ENCODE measurements at regions not wholly inside any gene's neighbourhood (a gene's known extent, or its start where the extent isn't known, plus 50 kb on each side); places are given as distances from the start of the nearest gene placed in this dataset.
"Not testable (repeated sequence)": the region's sequence is repeated elsewhere in the genome, so short reads cannot be mapped to it uniquely, and the experiment has no call there.

- no peak for DNase-seq (ENCODE audit: low spot score)
These were observed 1130.1 kb upstream of the CELF4 start for GRCh38 chr18:38695559-38696280.

- no peak for DNase-seq (ENCODE audit: low spot score)
These were observed 1127.5 kb upstream of the CELF4 start for GRCh38 chr18:38693104-38693503.

GRCh38 chr18:38690626-38691025, 1125.0 kb upstream of the CELF4 start:
- DNase-seq (ENCODE audit: low spot score): no peak

DNA sequence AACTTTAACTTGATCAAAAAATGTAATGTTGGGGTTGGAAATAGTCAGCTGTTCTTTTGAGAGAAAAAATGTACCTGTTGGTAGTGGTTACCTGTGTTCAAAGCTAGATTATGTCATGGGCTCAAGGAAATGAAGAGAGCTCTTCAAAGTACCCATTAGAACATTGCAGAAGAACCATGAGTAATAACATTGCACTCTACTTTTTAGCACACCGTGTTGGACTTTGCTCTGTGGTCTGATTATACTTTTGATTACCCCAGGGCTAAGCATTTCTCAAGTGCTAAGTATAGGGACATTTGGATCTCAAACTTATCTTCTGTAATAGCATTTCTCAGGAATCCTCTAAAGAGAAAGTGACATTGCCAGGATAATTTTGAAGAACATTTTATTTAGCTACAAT, 1122.8 kb upstream of the CELF4 start:
- no peak for DNase-seq (ENCODE audit: low spot score)

GRCh38 chr18:38670486-38670885, 1104.9 kb upstream of the CELF4 start:
- DNase-seq (ENCODE audit: low spot score): no peak

DNA sequence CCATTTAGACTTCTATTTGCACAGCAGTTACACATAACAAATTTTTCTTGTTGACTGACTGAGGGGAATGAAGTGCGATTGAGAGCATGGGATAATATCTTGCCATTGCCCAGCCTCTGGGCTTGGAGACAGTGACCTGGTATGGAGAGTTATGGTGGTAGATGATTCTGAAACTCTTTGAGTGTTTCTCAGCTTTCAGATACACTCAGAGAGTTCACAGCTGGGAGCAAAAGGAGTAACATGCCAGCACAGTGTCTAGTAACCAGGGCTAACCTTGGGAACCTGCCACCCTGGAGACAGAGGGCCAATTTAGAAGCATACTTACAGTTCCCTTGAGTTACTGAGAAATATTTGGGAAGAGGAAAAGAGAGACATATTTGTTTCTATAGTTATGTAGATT, 1099.3 kb upstream of the CELF4 start:
- DNase-seq (ENCODE audit: low spot score): no peak

- DNase-seq (ENCODE audit: low spot score): no peak
These were observed 1098.1 kb upstream of the CELF4 start for GRCh38 chr18:38663682-38664081.

GRCh38 chr18:38663270-38663669, 1097.7 kb upstream of the CELF4 start:
- DNase-seq (ENCODE audit: low spot score): no peak

GRCh38 chr18:38654946-38655345, 1089.3 kb upstream of the CELF4 start:
- DNase-seq (ENCODE audit: low spot score): peak; percentile 43

DNA sequence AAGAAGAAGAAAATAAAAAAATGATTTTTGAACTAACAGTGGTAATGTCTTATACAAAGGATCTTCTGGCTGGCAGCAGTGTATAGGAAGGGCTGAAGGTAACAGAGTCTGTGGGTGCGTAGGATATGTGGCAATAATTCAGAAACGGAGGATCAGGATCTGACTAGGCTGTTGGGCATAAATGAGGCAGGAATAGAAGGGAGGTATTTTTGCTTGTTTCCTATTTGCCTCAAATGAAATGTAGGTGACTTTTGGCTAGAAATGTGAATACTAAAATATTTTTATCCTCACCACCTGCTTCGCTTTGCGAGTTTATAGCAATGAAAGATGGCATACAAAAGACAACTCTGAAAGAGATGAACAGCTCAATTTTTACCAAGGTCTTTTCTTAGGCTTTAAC, 1086.1 kb upstream of the CELF4 start:
- no peak for DNase-seq (ENCODE audit: low spot score)

DNA sequence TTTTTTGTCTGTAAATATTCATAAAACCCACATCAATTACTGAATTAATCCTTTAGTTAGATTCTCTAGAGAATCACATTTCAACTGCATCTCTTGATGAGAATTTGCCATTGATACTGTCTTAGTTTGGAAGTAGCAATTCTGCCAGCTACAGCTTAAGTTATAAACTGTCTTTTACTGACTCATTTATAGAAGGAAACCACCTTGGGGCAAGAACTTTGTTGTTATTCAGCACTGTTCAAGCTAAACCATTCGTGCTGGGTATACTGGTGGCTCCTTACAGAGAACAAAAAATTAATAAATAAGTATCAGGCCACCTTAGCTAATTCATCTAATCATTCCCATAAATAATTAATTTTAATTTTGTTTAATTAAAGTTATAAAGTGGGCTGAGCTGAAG, 1082.6 kb upstream of the CELF4 start:
- no peak for DNase-seq (ENCODE audit: low spot score)

DNA sequence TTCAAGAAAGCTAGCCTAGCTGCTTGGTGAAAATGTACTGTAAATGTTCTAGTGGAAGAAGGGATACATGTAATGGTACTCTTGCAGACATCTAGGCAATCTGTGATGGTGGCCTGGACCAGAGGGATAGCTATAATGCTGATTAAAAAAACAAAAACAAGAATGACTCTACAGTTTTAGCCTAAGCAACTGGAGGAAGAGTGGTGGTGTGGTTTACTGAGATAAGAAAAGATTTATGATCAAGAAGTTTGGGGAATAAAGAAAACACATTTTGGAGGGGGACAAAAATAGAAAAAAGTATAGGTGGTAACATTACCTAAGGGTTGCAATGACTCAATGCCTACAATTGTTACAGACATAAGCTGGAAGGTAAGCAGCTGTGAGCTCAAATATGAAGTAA, 1080.7 kb upstream of the CELF4 start:
- no peak for DNase-seq (ENCODE audit: low spot score)

DNA sequence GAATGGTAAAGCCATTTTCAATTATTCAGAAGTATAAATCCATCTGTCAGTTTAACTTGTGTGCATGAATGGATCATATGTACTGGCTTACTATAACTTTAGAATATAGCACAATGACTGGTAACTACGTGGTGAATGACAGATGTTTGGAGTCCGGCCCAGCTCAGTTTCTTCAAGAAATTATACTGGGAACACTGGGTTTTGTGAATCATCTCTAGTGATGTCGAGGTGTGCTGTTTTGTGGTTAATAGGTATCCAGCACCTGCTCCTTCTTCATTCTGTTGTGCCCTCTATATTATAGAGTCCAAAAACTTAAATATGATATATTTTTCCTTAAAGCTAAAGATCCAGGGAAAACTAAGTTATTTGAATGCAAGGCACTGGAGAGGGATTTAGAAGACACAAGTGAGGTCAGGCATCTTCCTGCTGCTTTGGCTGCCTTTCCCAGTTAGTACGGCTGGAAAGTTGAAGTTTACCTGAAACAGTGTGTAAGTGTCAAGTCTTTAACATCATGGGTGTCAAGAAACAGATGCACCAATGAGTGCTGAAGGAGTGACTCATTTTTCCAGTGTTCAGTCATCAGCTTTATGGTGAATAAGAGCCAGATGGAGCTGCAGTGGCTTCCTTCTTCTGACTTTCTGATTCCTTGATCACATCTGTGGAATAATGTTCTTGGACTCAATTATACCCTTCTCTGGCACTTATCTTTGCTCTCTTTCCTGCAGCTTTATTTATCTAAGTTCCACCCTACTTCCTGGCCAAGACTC, 1079.5 kb upstream of the CELF4 start:
- DNase-seq (ENCODE audit: low spot score): no peak

DNA sequence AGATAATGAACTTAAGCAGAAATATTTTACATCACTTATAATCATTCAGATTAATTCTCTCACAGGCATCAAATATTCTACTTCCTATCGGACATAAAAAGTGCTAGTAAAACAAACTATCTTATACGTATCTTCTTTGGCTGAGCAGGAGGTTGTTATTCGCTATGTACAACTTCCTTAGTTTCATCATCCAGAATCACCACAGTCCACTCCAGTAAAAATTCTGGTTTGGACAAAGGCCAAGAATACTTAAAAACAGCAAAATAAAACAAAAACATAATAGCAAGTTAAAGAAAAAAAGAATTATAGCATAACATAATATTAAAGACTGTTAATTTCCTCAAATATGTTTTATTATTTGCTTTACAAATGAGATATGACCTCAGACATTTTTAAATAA, 1077.1 kb upstream of the CELF4 start:
- DNase-seq (ENCODE audit: low spot score): no peak

GRCh38 chr18:38639700-38640099, 1074.1 kb upstream of the CELF4 start:
- DNase-seq (ENCODE audit: low spot score): not testable (repeated sequence)

DNA sequence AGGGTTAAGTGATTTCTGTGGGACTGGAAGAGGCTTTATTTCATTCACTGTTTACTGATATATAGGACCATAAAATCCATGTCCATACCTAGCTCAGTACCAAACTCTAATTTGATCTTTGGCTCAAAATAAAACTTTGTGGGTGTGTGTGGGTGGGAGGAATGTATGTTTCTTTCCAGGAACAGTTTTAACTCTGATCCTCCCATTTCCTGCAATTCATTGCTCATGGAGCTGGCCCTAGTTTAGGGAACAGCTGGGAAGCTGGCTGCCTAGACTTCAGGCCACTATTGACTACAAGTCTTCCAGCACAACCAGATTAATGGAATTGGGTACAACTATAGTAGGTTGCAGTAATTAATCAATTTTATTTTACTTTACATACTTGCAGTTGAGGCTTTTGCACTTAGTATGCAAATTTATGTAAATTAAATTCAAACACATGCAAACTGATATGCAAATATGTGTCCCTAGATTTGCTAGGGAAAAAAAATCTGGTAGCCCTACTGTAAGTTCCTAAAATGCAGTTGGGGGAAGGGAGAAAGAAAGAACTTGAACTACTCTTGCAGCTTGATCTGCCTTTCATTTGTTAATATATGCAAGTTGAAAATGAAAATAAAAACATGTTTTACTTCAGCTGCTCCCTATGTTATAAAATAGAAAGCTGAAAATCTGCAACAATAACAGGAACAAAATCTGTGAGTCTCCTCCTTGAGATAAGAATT, 1070.3 kb upstream of the CELF4 start:
- DNase-seq (ENCODE audit: low spot score): no peak

- DNase-seq (ENCODE audit: low spot score): no peak
These were observed 1068.5 kb upstream of the CELF4 start for GRCh38 chr18:38634117-38634516.

GRCh38 chr18:38633333-38633732, 1067.7 kb upstream of the CELF4 start:
- DNase-seq (ENCODE audit: low spot score): no peak

- DNase-seq (ENCODE audit: low spot score): no peak
These were observed 1053.5 kb upstream of the CELF4 start for GRCh38 chr18:38619129-38619528.

DNA sequence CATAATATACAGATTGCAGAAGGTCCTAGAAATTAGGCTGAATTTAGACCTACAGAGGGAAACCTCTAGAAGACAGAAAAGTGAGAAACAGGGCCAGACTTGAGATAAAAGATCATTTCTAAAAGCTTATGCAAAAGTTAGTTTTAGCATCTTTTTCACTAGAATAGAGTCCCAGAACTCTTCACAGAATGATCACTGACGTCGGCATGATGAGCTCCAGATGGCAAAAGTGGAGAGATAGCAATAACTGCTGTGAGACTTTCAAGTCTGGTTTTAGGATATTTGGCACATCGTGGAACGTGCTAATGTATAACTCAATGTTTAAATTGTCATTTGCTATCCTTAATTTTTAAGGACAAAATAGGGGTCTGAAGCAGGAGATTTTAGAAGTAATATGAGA, 1050.7 kb upstream of the CELF4 start:
- no peak for DNase-seq (ENCODE audit: low spot score)

DNA sequence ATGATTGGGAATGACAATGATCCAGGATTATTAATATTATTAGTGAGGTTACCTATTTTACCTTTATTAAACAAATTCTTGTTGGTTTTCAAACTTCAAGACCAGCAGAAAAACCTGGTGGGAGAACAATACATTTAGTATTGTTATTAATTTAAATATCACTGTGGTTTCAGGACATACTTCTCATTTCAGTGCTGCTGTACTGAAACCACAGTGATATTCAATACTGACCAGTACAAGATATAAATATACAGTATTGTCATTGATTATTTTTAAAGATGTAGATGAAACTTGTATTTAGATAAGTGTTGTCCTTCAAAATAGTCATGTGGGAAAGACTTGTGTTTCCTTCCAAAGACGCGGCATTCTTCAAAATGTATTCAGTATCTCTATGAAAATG, 1047.3 kb upstream of the CELF4 start:
- no peak for DNase-seq (ENCODE audit: low spot score)

- DNase-seq (ENCODE audit: low spot score): no peak
These were observed 1045.7 kb upstream of the CELF4 start for GRCh38 chr18:38611036-38611964.

All from ureter (tissue), 1 donor.